Activated naive CD4-positive, alpha-beta T cell treated with anti-CD3 and anti-CD28 coated beads, Interleukin-2, amount 50 U/mL, for 24 hours (primary cell): ENCODE measurements at regions not wholly inside any gene's neighbourhood (a gene's known extent, or its start where the extent isn't known, plus 50 kb on each side); places are given as distances from the start of the nearest gene placed in this dataset.

Source experiments
- H3K27ac Mint-ChIP-seq: one replicate; pipeline ENCODE4 v1.8.0; 2021; ENCODE audit warnings: mild to moderate bottlenecking, mixed read lengths
- H3K27me3 Mint-ChIP-seq: one replicate; pipeline ENCODE4 v1.8.0; 2021; ENCODE audit warnings: mixed read lengths
- H3K36me3 Mint-ChIP-seq: one replicate; pipeline ENCODE4 v1.8.0; 2021; ENCODE audit warnings: mixed read lengths
- H3K4me1 Mint-ChIP-seq: one replicate; pipeline ENCODE4 v1.8.0; 2021; ENCODE audit warnings: mixed read lengths
- H3K4me3 Mint-ChIP-seq: one replicate; pipeline ENCODE4 v1.8.0; 2021; ENCODE audit warnings: mild to moderate bottlenecking, mixed read lengths
- H3K9me3 Mint-ChIP-seq: one replicate; pipeline ENCODE4 v1.8.0; 2021; ENCODE audit warnings: mixed read lengths

DNA sequence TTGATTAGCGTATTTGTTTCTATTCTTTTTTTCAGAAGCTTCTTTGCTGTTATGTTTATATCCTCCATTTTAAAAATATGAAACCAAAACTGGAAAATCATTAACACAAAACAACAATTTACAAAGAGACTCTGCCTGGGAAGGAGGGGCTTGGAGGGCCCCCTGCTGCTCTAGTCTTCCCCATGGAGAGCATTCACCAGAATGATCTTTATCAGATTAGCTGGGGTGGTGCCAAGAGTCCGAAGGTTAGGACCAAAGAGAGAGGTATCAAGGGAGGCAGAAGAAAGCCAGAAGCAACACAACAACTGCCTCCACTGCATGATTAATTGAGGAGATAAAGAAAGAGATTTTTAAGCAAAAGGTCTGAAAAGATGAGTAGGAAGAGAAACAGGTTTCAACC lies 218.6 kb downstream of the IRS1 start:
- H3K4me3 Mint-ChIP-seq, result no peak overlapping the region
- H3K4me1 Mint-ChIP-seq, result no peaks in the 10 kb centered on the region
- H3K27me3 Mint-ChIP-seq, result peaks cover 2% of the 10 kb centered on the region
- H3K36me3 Mint-ChIP-seq, result no peaks in the 10 kb centered on the region
- H3K27ac Mint-ChIP-seq, result no peak overlapping the region
- H3K9me3 Mint-ChIP-seq, result no peaks in the 10 kb centered on the region

- no peaks in the 10 kb centered on the region for H3K36me3 Mint-ChIP-seq
- H3K4me1 Mint-ChIP-seq, result no peaks in the 10 kb centered on the region
- H3K27ac Mint-ChIP-seq, result no peak overlapping the region
- H3K9me3 Mint-ChIP-seq, result no peaks in the 10 kb centered on the region
- no peak overlapping the region for H3K4me3 Mint-ChIP-seq
- peaks cover 2% of the 10 kb centered on the region for H3K27me3 Mint-ChIP-seq
These were observed 219.2 kb downstream of the IRS1 start for GRCh38 chr2:226580403-226580802.

- Mint-ChIP-seq H3K27me3 (peaks cover 2% of the 10 kb centered on the region), H3K4me1 (no peaks in the 10 kb centered on the region), H3K9me3 (no peaks in the 10 kb centered on the region), H3K4me3 (no peak overlapping the region), H3K36me3 (no peaks in the 10 kb centered on the region), H3K27ac (no peak overlapping the region)
These were observed 220.1 kb downstream of the IRS1 start for GRCh38 chr2:226579519-226579918.

GRCh38 chr2:226578879-226579278 lies 220.7 kb downstream of the IRS1 start:
- Mint-ChIP-seq H3K9me3 (no peaks in the 10 kb centered on the region), H3K27ac (no peak overlapping the region), H3K27me3 (peaks cover 2% of the 10 kb centered on the region), H3K4me3 (no peak overlapping the region), H3K36me3 (no peaks in the 10 kb centered on the region), H3K4me1 (no peaks in the 10 kb centered on the region)

- Mint-ChIP-seq H3K4me1 (no peaks in the 10 kb centered on the region), H3K9me3 (no peaks in the 10 kb centered on the region), H3K4me3 (no peak overlapping the region), H3K36me3 (no peaks in the 10 kb centered on the region), H3K27me3 (peaks cover 3% of the 10 kb centered on the region), H3K27ac (no peak overlapping the region)
These were observed 221.2 kb downstream of the IRS1 start for GRCh38 chr2:226578373-226578772.

- Mint-ChIP-seq H3K27me3 (peaks cover 1% of the 10 kb centered on the region), H3K9me3 (no peaks in the 10 kb centered on the region), H3K4me3 (no peak overlapping the region), H3K4me1 (no peaks in the 10 kb centered on the region), H3K27ac (no peak overlapping the region), H3K36me3 (no peaks in the 10 kb centered on the region)
These were observed 223.7 kb downstream of the IRS1 start for GRCh38 chr2:226575928-226576327.

DNA sequence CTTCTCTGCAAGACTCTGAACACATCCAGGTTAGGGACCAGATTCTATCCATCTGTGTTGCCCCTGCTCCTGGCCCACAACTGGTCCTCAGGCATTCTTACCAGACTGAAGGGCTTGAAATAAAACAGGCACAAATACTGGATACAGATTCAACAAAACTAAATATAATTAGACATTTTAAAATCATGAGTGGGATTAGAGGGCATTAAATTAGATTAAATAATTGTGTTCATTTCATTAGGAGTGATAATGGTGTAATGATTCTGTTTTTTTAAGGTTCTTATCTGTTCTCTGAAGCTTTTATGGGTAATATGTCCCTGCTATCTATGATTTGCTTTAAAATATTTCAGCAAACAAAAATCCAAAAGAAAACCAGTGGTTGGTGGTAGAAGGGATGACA lies 226.5 kb downstream of the IRS1 start:
- H3K4me3 Mint-ChIP-seq, result no peak overlapping the region
- H3K36me3 Mint-ChIP-seq, result no peaks in the 10 kb centered on the region
- H3K4me1 Mint-ChIP-seq, result no peaks in the 10 kb centered on the region
- no peak overlapping the region for H3K27ac Mint-ChIP-seq
- peaks cover 1% of the 10 kb centered on the region for H3K27me3 Mint-ChIP-seq
- H3K9me3 Mint-ChIP-seq, result no peaks in the 10 kb centered on the region

- Mint-ChIP-seq H3K4me1 (no peaks in the 10 kb centered on the region), H3K9me3 (no peaks in the 10 kb centered on the region), H3K27me3 (peaks cover 1% of the 10 kb centered on the region), H3K27ac (no peak overlapping the region), H3K4me3 (no peak overlapping the region), H3K36me3 (no peaks in the 10 kb centered on the region)
These were observed 235.0 kb downstream of the IRS1 start for GRCh38 chr2:226564667-226565066.

DNA sequence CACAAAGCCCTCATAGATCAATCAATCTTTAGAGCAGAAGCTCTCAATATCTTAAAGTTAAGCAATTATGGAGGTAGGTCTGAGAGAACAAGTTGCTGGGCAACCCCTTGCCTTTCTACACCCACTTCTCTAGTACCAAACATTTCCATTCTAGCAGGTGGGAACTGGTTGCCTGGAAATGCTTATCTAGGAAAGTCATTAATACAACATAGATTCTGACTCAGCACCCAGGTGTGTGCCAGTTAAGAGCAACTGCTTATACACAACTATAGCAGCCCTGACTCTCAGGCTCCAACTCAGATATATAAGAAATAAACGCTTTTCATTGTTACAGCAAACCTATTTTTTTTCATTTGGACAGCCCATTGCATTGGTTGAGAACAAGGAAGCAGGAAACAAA lies 237.7 kb downstream of the IRS1 start:
- H3K4me3 Mint-ChIP-seq, result no peak overlapping the region
- no peaks in the 10 kb centered on the region for H3K4me1 Mint-ChIP-seq

DNA sequence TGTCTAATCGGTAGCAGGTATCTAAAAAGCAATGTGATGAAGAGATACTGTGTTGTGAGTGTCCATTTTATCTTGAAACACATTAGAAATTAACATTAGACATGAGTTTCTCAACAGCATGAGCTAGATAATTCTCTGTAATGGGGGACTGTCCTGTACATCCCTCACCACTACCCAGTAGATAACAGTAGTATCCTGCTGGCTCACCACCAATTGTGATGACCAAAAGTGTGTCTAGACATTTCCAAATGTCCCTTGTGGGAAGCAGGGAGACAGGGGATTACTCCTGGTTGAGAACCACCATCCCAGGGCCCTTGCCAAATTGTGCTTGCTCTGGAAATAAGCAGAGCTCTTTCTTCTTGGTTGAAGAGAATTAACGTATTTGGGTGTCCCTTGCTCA lies 239.3 kb downstream of the IRS1 start:
- H3K27me3 Mint-ChIP-seq, result peaks cover 3% of the 10 kb centered on the region
- H3K9me3 Mint-ChIP-seq, result no peaks in the 10 kb centered on the region
- no peaks in the 10 kb centered on the region for H3K4me1 Mint-ChIP-seq
- no peak overlapping the region for H3K4me3 Mint-ChIP-seq
- no peaks in the 10 kb centered on the region for H3K36me3 Mint-ChIP-seq
- no peak overlapping the region for H3K27ac Mint-ChIP-seq

More for the DNA sequence above, 237.7 kb downstream of the IRS1 start:
- Mint-ChIP-seq H3K9me3 (no peaks in the 10 kb centered on the region), H3K27me3 (peaks cover 2% of the 10 kb centered on the region), H3K27ac (no peak overlapping the region), H3K36me3 (no peaks in the 10 kb centered on the region)

- Mint-ChIP-seq H3K4me3 (no peak overlapping the region), H3K27me3 (peaks cover 3% of the 10 kb centered on the region), H3K27ac (no peak overlapping the region), H3K9me3 (no peaks in the 10 kb centered on the region), H3K36me3 (no peaks in the 10 kb centered on the region), H3K4me1 (no peaks in the 10 kb centered on the region)
These were observed 240.1 kb downstream of the IRS1 start for GRCh38 chr2:226559536-226559935.

- no peaks in the 10 kb centered on the region for H3K4me1 Mint-ChIP-seq
These were observed 241.2 kb downstream of the IRS1 start for GRCh38 chr2:226558418-226558817.

GRCh38 chr2:226556050-226556449 lies 243.6 kb downstream of the IRS1 start:
- peaks cover 3% of the 10 kb centered on the region for H3K27me3 Mint-ChIP-seq
- H3K4me3 Mint-ChIP-seq, result no peak overlapping the region
- H3K36me3 Mint-ChIP-seq, result no peaks in the 10 kb centered on the region
- no peaks in the 10 kb centered on the region for H3K4me1 Mint-ChIP-seq
- no peak overlapping the region for H3K27ac Mint-ChIP-seq
- no peaks in the 10 kb centered on the region for H3K9me3 Mint-ChIP-seq

More at GRCh38 chr2:226558418-226558817, 241.2 kb downstream of the IRS1 start:
- Mint-ChIP-seq H3K27ac (no peak overlapping the region), H3K36me3 (no peaks in the 10 kb centered on the region), H3K27me3 (peaks cover 3% of the 10 kb centered on the region), H3K9me3 (no peaks in the 10 kb centered on the region), H3K4me3 (no peak overlapping the region)

DNA sequence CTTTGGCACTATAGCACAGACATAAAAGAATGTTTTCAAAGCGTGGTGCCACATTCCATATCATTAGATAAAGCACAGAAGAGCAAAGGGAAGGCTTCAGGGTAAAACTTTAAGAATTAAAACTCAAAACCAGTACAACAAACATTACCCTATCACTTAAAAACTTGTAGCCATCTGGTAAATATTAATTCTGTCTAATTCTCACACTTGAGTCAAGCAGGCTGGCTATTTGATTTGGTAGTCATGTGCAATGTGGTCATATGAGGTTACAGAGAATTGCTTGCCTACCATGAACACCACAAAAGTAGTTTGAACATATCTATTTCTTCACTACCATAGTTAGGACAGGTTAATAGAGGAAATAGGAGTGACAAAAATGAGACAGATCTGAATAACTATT lies 244.9 kb downstream of the IRS1 start:
- H3K27ac Mint-ChIP-seq, result no peak overlapping the region
- H3K9me3 Mint-ChIP-seq, result no peaks in the 10 kb centered on the region
- H3K36me3 Mint-ChIP-seq, result no peaks in the 10 kb centered on the region
- no peak overlapping the region for H3K4me3 Mint-ChIP-seq
- no peaks in the 10 kb centered on the region for H3K4me1 Mint-ChIP-seq
- peaks cover 2% of the 10 kb centered on the region for H3K27me3 Mint-ChIP-seq

DNA sequence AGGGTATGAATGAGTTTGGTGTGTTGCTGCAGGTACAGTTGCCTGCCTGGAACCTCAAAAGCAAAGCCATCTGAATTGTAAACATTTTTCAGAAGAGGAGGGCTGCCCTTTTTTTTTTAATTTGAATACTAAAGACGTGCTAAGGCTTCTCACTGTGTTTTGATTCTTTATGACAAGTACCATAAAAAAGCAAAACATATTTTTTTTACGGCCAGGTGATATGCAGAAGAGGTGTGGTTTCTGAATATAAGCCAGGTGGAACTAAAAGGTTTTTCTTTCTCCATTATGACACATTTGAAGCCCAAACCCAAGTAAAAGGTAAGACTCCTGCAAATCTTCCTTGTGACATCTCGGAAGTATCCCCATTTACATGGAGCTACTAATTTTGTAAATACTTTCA lies 246.3 kb downstream of the IRS1 start:
- Mint-ChIP-seq H3K4me3 (no peak overlapping the region), H3K4me1 (no peaks in the 10 kb centered on the region), H3K36me3 (no peaks in the 10 kb centered on the region), H3K27ac (no peak overlapping the region), H3K9me3 (no peaks in the 10 kb centered on the region), H3K27me3 (peaks cover 2% of the 10 kb centered on the region)

- H3K27me3 Mint-ChIP-seq, result peaks cover 2% of the 10 kb centered on the region
- no peak overlapping the region for H3K4me3 Mint-ChIP-seq
- no peaks in the 10 kb centered on the region for H3K36me3 Mint-ChIP-seq
- no peaks in the 10 kb centered on the region for H3K4me1 Mint-ChIP-seq
- no peaks in the 10 kb centered on the region for H3K9me3 Mint-ChIP-seq
- no peak overlapping the region for H3K27ac Mint-ChIP-seq
These were observed 246.9 kb downstream of the IRS1 start for GRCh38 chr2:226552571-226553285.
